Stimulated activated CD8-positive, alpha-beta memory T cell treated with anti-CD3 and anti-CD28 coated beads, Interleukin-4, amount 100 ng/mL, for 24 hours (primary cell): ENCODE measurements at regions not wholly inside any gene's neighbourhood (a gene's known extent, or its start where the extent isn't known, plus 50 kb on each side); places are given as distances from the start of the nearest gene placed in this dataset.

Experiments
- DNase-seq: peaks from one replicate; pipeline ENCODE4 v3.0.0-alpha.2; 2020; ENCODE audit warnings: low read depth

- no peak for DNase-seq
Measured at GRCh38 chr12:132424811-132425210, 65.1 kb upstream of the FBRSL1 start.

GRCh38 chr12:132423820-132424645 lies 65.9 kb upstream of the FBRSL1 start:
- no peak for DNase-seq

GRCh38 chr12:132423251-132423819 lies 66.6 kb upstream of the FBRSL1 start:
- DNase-seq: no peak

GRCh38 chr12:132422381-132423043 lies 67.4 kb upstream of the FBRSL1 start:
- no peak for DNase-seq

- DNase-seq: no peak
Measured at GRCh38 chr12:132422040-132422380, 67.9 kb upstream of the FBRSL1 start.

- no peak for DNase-seq
Measured at GRCh38 chr12:132419631-132420246, 70.2 kb upstream of the FBRSL1 start.

GRCh38 chr12:132418393-132418925 lies 71.5 kb upstream of the FBRSL1 start:
- no peak for DNase-seq

- no peak for DNase-seq
Measured at GRCh38 chr12:132417741-132418140, 72.2 kb upstream of the FBRSL1 start.

- DNase-seq: no peak
Measured at GRCh38 chr12:132416827-132417226, 73.1 kb upstream of the FBRSL1 start.

- DNase-seq: no peak
Measured at GRCh38 chr12:132416121-132416673, 73.8 kb upstream of the FBRSL1 start.

- DNase-seq: no peak
Measured at GRCh38 chr12:132415327-132416120, 74.4 kb upstream of the FBRSL1 start.

GRCh38 chr12:132414634-132415326 lies 75.2 kb upstream of the FBRSL1 start:
- peak; percentile 61 for DNase-seq

GRCh38 chr12:132413931-132414588 lies 75.9 kb upstream of the FBRSL1 start:
- no peak for DNase-seq

GRCh38 chr12:132411457-132411856 lies 78.5 kb upstream of the FBRSL1 start:
- no peak for DNase-seq

- DNase-seq: no peak
Measured at GRCh38 chr12:132410849-132411248, 79.1 kb upstream of the FBRSL1 start.

- no peak for DNase-seq
Measured at GRCh38 chr12:132410296-132410625, 79.7 kb upstream of the FBRSL1 start.

- no peak for DNase-seq
Measured at GRCh38 chr12:132409495-132410295, 80.3 kb upstream of the FBRSL1 start.

- no peak for DNase-seq
Measured at GRCh38 chr12:132408626-132409494, 79.5 kb upstream of the GALNT9 start.

GRCh38 chr12:132407992-132408391 lies 78.6 kb upstream of the GALNT9 start:
- DNase-seq: no peak
